G401 (cell line): ENCODE measurements at regions not wholly inside any gene's neighbourhood (a gene's known extent, or its start where the extent isn't known, plus 50 kb on each side); places are given as distances from the start of the nearest gene placed in this dataset.

Source experiments
- DNase-seq: peaks from one replicate; pipeline ENCODE4 v3.0.0-alpha.2; 2015; ENCODE audit warnings: low spot score
- in situ Hi-C: cut with HindIII; loops from 2 replicates; pipeline ENCODE4 v1.10.0; 2016; ENCODE audit warnings: low sequenced_read_pairs, mixed read lengths

GRCh38 chr2:163822033-163822432, 86.2 kb upstream of the FIGN start:
- in situ Hi-C loops: no loop called here
- DNase-seq: no peak

- no peak for DNase-seq
- in situ Hi-C loops: no loop called here
Measured at GRCh38 chr2:163812926-163813520, 77.2 kb upstream of the FIGN start.

GRCh38 chr2:163808406-163808805, 72.6 kb upstream of the FIGN start:
- in situ Hi-C loops: no loop called here
- no peak for DNase-seq

GRCh38 chr2:163802284-163802683, 66.5 kb upstream of the FIGN start:
- in situ Hi-C loops: no loop called here
- DNase-seq: no peak

- no peak for DNase-seq
- in situ Hi-C loops: no loop called here
Measured at GRCh38 chr2:163801486-163801885, 65.7 kb upstream of the FIGN start.

GRCh38 chr2:163800951-163801381, 65.2 kb upstream of the FIGN start:
- in situ Hi-C loops: no loop called here
- no peak for DNase-seq

- in situ Hi-C loops: no loop called here
- DNase-seq: no peak
Measured at GRCh38 chr2:163799807-163800206, 64.0 kb upstream of the FIGN start.

GRCh38 chr2:163794635-163795034, 58.8 kb upstream of the FIGN start:
- in situ Hi-C loops: no loop called here
- DNase-seq: no peak
